HepG2 (cell line): ENCODE measurements at regions not wholly inside any gene's neighbourhood (a gene's known extent, or its start where the extent isn't known, plus 50 kb on each side); places are given as distances from the start of the nearest gene placed in this dataset.
A peak's percentile ranks its signal among the peaks of the same experiment; 100 is the strongest.
"Not testable (repeated sequence)": the region's sequence is repeated elsewhere in the genome, so short reads cannot be mapped to it uniquely, and the experiment has no call there.

Experiments used
- FOXJ3 ChIP-seq: sonication (generic); formaldehyde crosslinking; IDR thresholded peaks from 2 replicates; pipeline ENCODE4 v1.4.0; 2020; ENCODE audit warnings: missing genetic modification reagents, mild to moderate bottlenecking, borderline replicate concordance
- FOXP1 ChIP-seq, 2 experiments: fragments of 450-650 bp in 1 of 2; IDR thresholded peaks; 2 replicates each; pipeline ENCODE4 v1.6.1; 2017 to 2018; ENCODE audit warnings: antibody characterized with exemption in 1 of 2
- HOXA5 ChIP-seq: sonication (generic); formaldehyde crosslinking; IDR thresholded peaks from 2 replicates; pipeline ENCODE4 v1.4.0; 2020; ENCODE audit warnings: missing genetic modification reagents
- MED1 ChIP-seq: sonication (generic); formaldehyde crosslinking; IDR thresholded peaks from 2 replicates; pipeline ENCODE4 v1.4.0; 2020; ENCODE audit warnings: missing genetic modification reagents
- PITX1 ChIP-seq: sonication (generic); formaldehyde crosslinking; IDR thresholded peaks from 2 replicates; pipeline ENCODE4 v1.5.1; 2020; ENCODE audit warnings: mild to moderate bottlenecking, missing genetic modification reagents
- RARA ChIP-seq: IDR thresholded peaks from 2 replicates; pipeline ENCODE4 v1.6.1; 2016; ENCODE audit warnings: missing genetic modification reagents, missing compliant biosample characterization
- SIX1 ChIP-seq: sonication (generic); formaldehyde crosslinking; IDR thresholded peaks from 2 replicates; pipeline ENCODE4 v1.4.0; 2020; ENCODE audit warnings: missing genetic modification reagents, borderline replicate concordance
- TCF7 ChIP-seq: sonication (generic); IDR thresholded peaks from 2 replicates; pipeline ENCODE4 v1.6.1; 2016; ENCODE audit warnings: antibody characterized with exemption, low read depth
- TEF ChIP-seq: sonication (generic); formaldehyde crosslinking; IDR thresholded peaks from 2 replicates; pipeline ENCODE4 v1.5.0; 2020; ENCODE audit warnings: missing genetic modification reagents
- ZBTB3 ChIP-seq: sonication (generic); formaldehyde crosslinking; IDR thresholded peaks from 2 replicates; pipeline ENCODE4 v1.4.0; 2020; ENCODE audit warnings: low read depth, mild to moderate bottlenecking, moderate library complexity, missing genetic modification reagents, borderline replicate concordance
- ZBTB38 ChIP-seq: sonication (generic); formaldehyde crosslinking; IDR thresholded peaks from 2 replicates; pipeline ENCODE4 v1.5.1; 2020; ENCODE audit warnings: mild to moderate bottlenecking, missing genetic modification reagents
- ZFP1 ChIP-seq: IDR thresholded peaks from 2 replicates; pipeline ENCODE4 v1.6.1; 2016
- ZFX ChIP-seq: sonication (generic); formaldehyde crosslinking; IDR thresholded peaks from 2 replicates; pipeline ENCODE4 v1.4.0; 2020; ENCODE audit warnings: mild to moderate bottlenecking, low read depth, missing genetic modification reagents, moderate library complexity
- ZKSCAN8 ChIP-seq: IDR thresholded peaks from 2 replicates; pipeline ENCODE4 v1.6.1; 2016; ENCODE audit warnings: borderline replicate concordance, missing genetic modification reagents, missing compliant biosample characterization
- ZMYM3 ChIP-seq: sonication (generic); formaldehyde crosslinking; IDR thresholded peaks from 2 replicates; pipeline ENCODE4 v1.5.1; 2020; ENCODE audit warnings: mild to moderate bottlenecking, missing genetic modification reagents
- ZNF317 ChIP-seq: sonication (generic); formaldehyde crosslinking; IDR thresholded peaks from 2 replicates; pipeline ENCODE4 v1.5.0; 2020; ENCODE audit warnings: mild to moderate bottlenecking, missing genetic modification reagents
- ZNF431 ChIP-seq: sonication (generic); formaldehyde crosslinking; IDR thresholded peaks from 2 replicates; pipeline ENCODE4 v1.9.0; 2022; ENCODE audit warnings: missing genetic modification reagents, low read depth, mild to moderate bottlenecking, borderline replicate concordance
- ZNF460 ChIP-seq: sonication (generic); formaldehyde crosslinking; IDR thresholded peaks from 2 replicates; pipeline ENCODE4 v1.5.1; 2020; ENCODE audit warnings: missing genetic modification reagents, mild to moderate bottlenecking, borderline replicate concordance
- ZNF614 ChIP-seq: IDR thresholded peaks from 2 replicates; pipeline ENCODE4 v1.6.1; 2018; ENCODE audit warnings: missing biosample characterization, missing genetic modification reagents, inconsistent platforms, borderline replicate concordance
- TF ChIP-seq, protein P1 (sequence below): sonication (generic); formaldehyde crosslinking; IDR thresholded peaks from 2 replicates; pipeline ENCODE4 v1.4.0; 2020; ENCODE audit warnings: mild to moderate bottlenecking, missing genetic modification reagents, borderline replicate concordance
- TF ChIP-seq, protein P2 (sequence below): sonication (generic); formaldehyde crosslinking; IDR thresholded peaks from 2 replicates; pipeline ENCODE4 v1.4.0; 2020; ENCODE audit warnings: missing genetic modification reagents
- TF ChIP-seq, protein P3 (sequence below): sonication (generic); formaldehyde crosslinking; IDR thresholded peaks from 2 replicates; pipeline ENCODE4 v1.4.0; 2020; ENCODE audit warnings: missing genetic modification reagents, mild to moderate bottlenecking, borderline replicate concordance

- TF ChIP-seq ZNF431 (CRISPR knock-in tag) (peak; percentile 59; the same call in 1 of the 2 replicates), ZFX (peak; percentile 50; the same call in 1 of the 2 replicates), ZNF460 (CRISPR knock-in tag) (peak; percentile 91), ZBTB38 (CRISPR knock-in tag) (peak; percentile 91), ZNF614 (peak; percentile 63; the same call in 1 of the 2 replicates), TCF7 (peak; percentile 27; the same call in 1 of the 2 replicates), MED1 (peak; percentile 90), FOXP1 (CRISPR knock-in tag; IDR thresholded peaks at IDR 0.05) (peak; percentile 17; the same call in 1 of the 2 replicates), SIX1 (CRISPR knock-in tag) (0 out of 2 replicates have a peak, but pooled peaks have one; percentile 30), TEF (CRISPR knock-in tag) (peak; percentile 21; the same call in 1 of the 2 replicates), ZNF317 (CRISPR knock-in tag) (0 out of 2 replicates have a peak, but pooled peaks have one; percentile 66), ZFP1 (0 out of 2 replicates have a peak, but pooled peaks have one; percentile 35), RARA (peak; percentile 76), PITX1 (CRISPR knock-in tag) (0 out of 2 replicates have a peak, but pooled peaks have one; percentile 30), ZMYM3 (CRISPR knock-in tag) (peak; percentile 94), ZKSCAN8 (CRISPR knock-in tag) (peak; percentile 45; the same call in 1 of the 2 replicates), ZBTB3 (peak; percentile 79; the same call in 1 of the 2 replicates), FOXJ3 (CRISPR knock-in tag) (peak; percentile 83; the same call in 1 of the 2 replicates), HOXA5 (CRISPR knock-in tag) (peak; percentile 70; the same call in 1 of the 2 replicates)
- TF ChIP-seq, protein P1, sequence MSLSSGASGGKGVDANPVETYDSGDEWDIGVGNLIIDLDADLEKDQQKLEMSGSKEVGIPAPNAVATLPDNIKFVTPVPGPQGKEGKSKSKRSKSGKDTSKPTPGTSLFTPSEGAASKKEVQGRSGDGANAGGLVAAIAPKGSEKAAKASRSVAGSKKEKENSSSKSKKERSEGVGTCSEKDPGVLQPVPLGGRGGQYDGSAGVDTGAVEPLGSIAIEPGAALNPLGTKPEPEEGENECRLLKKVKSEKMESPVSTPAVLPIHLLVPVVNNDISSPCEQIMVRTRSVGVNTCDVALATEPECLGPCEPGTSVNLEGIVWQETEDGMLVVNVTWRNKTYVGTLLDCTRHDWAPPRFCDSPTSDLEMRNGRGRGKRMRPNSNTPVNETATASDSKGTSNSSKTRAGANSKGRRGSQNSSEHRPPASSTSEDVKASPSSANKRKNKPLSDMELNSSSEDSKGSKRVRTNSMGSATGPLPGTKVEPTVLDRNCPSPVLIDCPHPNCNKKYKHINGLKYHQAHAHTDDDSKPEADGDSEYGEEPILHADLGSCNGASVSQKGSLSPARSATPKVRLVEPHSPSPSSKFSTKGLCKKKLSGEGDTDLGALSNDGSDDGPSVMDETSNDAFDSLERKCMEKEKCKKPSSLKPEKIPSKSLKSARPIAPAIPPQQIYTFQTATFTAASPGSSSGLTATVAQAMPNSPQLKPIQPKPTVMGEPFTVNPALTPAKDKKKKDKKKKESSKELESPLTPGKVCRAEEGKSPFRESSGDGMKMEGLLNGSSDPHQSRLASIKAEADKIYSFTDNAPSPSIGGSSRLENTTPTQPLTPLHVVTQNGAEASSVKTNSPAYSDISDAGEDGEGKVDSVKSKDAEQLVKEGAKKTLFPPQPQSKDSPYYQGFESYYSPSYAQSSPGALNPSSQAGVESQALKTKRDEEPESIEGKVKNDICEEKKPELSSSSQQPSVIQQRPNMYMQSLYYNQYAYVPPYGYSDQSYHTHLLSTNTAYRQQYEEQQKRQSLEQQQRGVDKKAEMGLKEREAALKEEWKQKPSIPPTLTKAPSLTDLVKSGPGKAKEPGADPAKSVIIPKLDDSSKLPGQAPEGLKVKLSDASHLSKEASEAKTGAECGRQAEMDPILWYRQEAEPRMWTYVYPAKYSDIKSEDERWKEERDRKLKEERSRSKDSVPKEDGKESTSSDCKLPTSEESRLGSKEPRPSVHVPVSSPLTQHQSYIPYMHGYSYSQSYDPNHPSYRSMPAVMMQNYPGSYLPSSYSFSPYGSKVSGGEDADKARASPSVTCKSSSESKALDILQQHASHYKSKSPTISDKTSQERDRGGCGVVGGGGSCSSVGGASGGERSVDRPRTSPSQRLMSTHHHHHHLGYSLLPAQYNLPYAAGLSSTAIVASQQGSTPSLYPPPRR (CRISPR knock-in tag), result peak; percentile 44; the same call in 1 of the 2 replicates
- TF ChIP-seq FOXP1 (IDR thresholded peaks at IDR 0.05), result not testable (repeated sequence)
- TF ChIP-seq, protein P2, sequence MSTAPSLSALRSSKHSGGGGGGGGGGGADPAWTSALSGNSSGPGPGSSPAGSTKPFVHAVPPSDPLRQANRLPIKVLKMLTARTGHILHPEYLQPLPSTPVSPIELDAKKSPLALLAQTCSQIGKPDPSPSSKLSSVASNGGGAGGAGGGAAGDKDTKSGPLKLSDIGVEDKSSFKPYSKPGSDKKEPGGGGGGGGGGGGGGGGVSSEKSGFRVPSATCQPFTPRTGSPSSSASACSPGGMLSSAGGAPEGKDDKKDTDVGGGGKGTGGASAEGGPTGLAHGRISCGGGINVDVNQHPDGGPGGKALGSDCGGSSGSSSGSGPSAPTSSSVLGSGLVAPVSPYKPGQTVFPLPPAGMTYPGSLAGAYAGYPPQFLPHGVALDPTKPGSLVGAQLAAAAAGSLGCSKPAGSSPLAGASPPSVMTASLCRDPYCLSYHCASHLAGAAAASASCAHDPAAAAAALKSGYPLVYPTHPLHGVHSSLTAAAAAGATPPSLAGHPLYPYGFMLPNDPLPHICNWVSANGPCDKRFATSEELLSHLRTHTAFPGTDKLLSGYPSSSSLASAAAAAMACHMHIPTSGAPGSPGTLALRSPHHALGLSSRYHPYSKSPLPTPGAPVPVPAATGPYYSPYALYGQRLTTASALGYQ (CRISPR knock-in tag), result peak; percentile 67; the same call in 1 of the 2 replicates
- TF ChIP-seq, protein P3, sequence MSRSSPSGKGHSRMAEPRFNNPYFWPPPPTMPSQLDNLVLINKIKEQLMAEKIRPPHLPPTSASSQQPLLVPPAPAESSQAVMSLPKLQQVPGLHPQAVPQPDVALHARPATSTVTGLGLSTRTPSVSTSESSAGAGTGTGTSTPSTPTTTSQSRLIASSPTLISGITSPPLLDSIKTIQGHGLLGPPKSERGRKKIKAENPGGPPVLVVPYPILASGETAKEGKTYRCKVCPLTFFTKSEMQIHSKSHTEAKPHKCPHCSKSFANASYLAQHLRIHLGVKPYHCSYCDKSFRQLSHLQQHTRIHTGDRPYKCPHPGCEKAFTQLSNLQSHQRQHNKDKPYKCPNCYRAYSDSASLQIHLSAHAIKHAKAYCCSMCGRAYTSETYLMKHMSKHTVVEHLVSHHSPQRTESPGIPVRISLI (CRISPR knock-in tag), result peak; percentile 99
Measured at GRCh38 chr2:234859330-234859872, 92.4 kb upstream of the SH3BP4 start (continued).
